HCT116 (cell line): ENCODE measurements at regions not wholly inside any gene's neighbourhood (a gene's known extent, or its start where the extent isn't known, plus 50 kb on each side); places are given as distances from the start of the nearest gene placed in this dataset.

Experiments used
- ATF3 ChIP-seq: IDR thresholded peaks from 2 replicates; pipeline ENCODE4 v1.6.1; 2012
- CTCF ChIP-seq, 3 experiments: fragments of 200-600 bp in 1 of 3; sonication (generic) in 1 of 3; IDR thresholded peaks in 2 of 3; conservative IDR thresholded peaks in 1 of 3; 2 replicates each; pipeline ENCODE4 v1.5.1; 2012 to 2017; ENCODE audit warnings: low read depth in 2 of 3, low read length in 2 of 3, antibody characterized with exemption in 1 of 3, borderline replicate concordance in 1 of 3, control low read depth in 1 of 3, mild to moderate bottlenecking in 1 of 3, mixed read lengths in 1 of 3, mixed run types in 1 of 3, moderate library complexity in 1 of 3; ENCODE audit not compliant: insufficient read depth in 1 of 3
- MAX ChIP-seq: IDR thresholded peaks from 2 replicates; pipeline ENCODE4 v1.6.1; 2012
- POLR2A ChIP-seq: IDR thresholded peaks from 2 replicates; pipeline ENCODE4 v1.7.0; 2011; ENCODE audit warnings: borderline replicate concordance; ENCODE audit not compliant: insufficient read depth, insufficient read length; ENCODE audit errors: extremely low read depth
- POLR2AphosphoS5 ChIP-seq: IDR thresholded peaks from 2 replicates; pipeline ENCODE4 v1.6.1; 2011; ENCODE audit warnings: mild to moderate bottlenecking, low read depth, low read length, moderate library complexity
- RAD21 ChIP-seq: IDR thresholded peaks from 2 replicates; pipeline ENCODE4 v1.6.1; 2012; ENCODE audit warnings: low read depth, mild to moderate bottlenecking
- SIN3A ChIP-seq: IDR thresholded peaks from 2 replicates; pipeline ENCODE4 v1.6.1; 2012; ENCODE audit warnings: low read depth
- YY1 ChIP-seq: IDR thresholded peaks from 2 replicates; pipeline ENCODE4 v1.6.1; 2011; ENCODE audit warnings: low read length, low read depth, moderate library complexity, mild to moderate bottlenecking; ENCODE audit not compliant: insufficient replicate concordance; ENCODE audit errors: extremely low read depth
- ZNF274 ChIP-seq: fragments of 200-500 bp; sonication (Bioruptor generic); IDR thresholded peaks from 2 replicates; pipeline ENCODE4 v1.6.1; 2014; ENCODE audit warnings: mild to moderate bottlenecking, low read depth, low read length, inconsistent platforms

GRCh38 chr11:45457649-45458048, 171.5 kb upstream of the SYT13 start:
- TF ChIP-seq MAX (no peak), CTCF (IDR thresholded peaks at IDR 0.05 in 2 of 3, conservative IDR thresholded peaks at IDR 0.05 in 1 of 3; ENCODE audit: borderline replicate concordance in 1 of 3, insufficient read depth in 1 of 3, low read depth in 2 of 3, low read length in 2 of 3) (no peak), POLR2A (no peak), YY1 (no peak), SIN3A (no peak), ZNF274 (no peak), ATF3 (no peak), RAD21 (no peak), POLR2AphosphoS5 (no peak)
